Spinal cord (tissue), 9 donors: ENCODE measurements at regions not wholly inside any gene's neighbourhood (a gene's known extent, or its start where the extent isn't known, plus 50 kb on each side); places are given as distances from the start of the nearest gene placed in this dataset.

ENCODE experiments used
- DNase-seq, 6 donors: peaks; one replicate each; pipeline versions ENCODE4 v3.0.0 to v3.0.0-alpha.2; 2013 to 2015; ENCODE audit warnings: low spot score in 6 of 6, low read depth in 4 of 6
- H3K27ac ChIP-seq: one replicate; pipeline ENCODE4 v1.5.1; 2013; ENCODE audit warnings: low read depth, low read length, control low read depth
- H3K27me3 ChIP-seq: one replicate; pipeline ENCODE4 v1.6.1; 2013; ENCODE audit warnings: low read length; ENCODE audit not compliant: control insufficient read depth, insufficient read depth
- H3K36me3 ChIP-seq: one replicate; pipeline ENCODE4 v1.6.1; 2013; ENCODE audit warnings: low read length; ENCODE audit not compliant: control insufficient read depth, insufficient read depth
- H3K4me1 ChIP-seq: one replicate; pipeline ENCODE4 v1.6.1; 2013; ENCODE audit warnings: low read length; ENCODE audit not compliant: control insufficient read depth, insufficient read depth
- H3K4me3 ChIP-seq: one replicate; pipeline ENCODE4 v1.5.1; 2013; ENCODE audit warnings: low read depth, low read length, control low read depth
- H3K9me3 ChIP-seq: one replicate; pipeline ENCODE4 v1.6.1; 2013; ENCODE audit warnings: low read length; ENCODE audit not compliant: control insufficient read depth, insufficient read depth
- WGBS: methylation state at CpG from one replicate; pipeline ENCODE4 v1.1.5; 2013; ENCODE audit warnings: missing lambda C conversion rate; ENCODE audit not compliant: insufficient coverage; 5-methylcytosine and 5-hydroxymethylcytosine counted together
- donor health status: healthy.

- Histone ChIP-seq H3K4me1 (no peaks in the 10 kb centered on the region), H3K36me3 (no peaks in the 10 kb centered on the region), H3K4me3 (no peak overlapping the region), H3K27ac (no peak overlapping the region), H3K9me3 (peaks cover 2% of the 10 kb centered on the region), H3K27me3 (no peaks in the 10 kb centered on the region)
- no peak for DNase-seq
- no CpG with 5 or more reads among the region's 3 CpGs for WGBS
Observed at GRCh38 chr7:11970132-11970531, 138.1 kb upstream of the THSD7A start.

- no peak overlapping the region for H3K27ac ChIP-seq
- no peak for DNase-seq
Observed at GRCh38 chr7:11985376-11985775, 153.4 kb upstream of the THSD7A start.

GRCh38 chr7:11985971-11986370, 154.0 kb upstream of the THSD7A start:
- H3K4me3 ChIP-seq: no peak overlapping the region
- H3K4me1 ChIP-seq: no peaks in the 10 kb centered on the region
- 84% methylated on average over 2 of the region's 3 CpGs for whole genome bisulfite sequencing
- no peak for DNase-seq
- H3K36me3 ChIP-seq: no peaks in the 10 kb centered on the region
- H3K27ac ChIP-seq: no peak overlapping the region
- H3K27me3 ChIP-seq: no peaks in the 10 kb centered on the region
- no peaks in the 10 kb centered on the region for H3K9me3 ChIP-seq

More at GRCh38 chr7:11985376-11985775, 153.4 kb upstream of the THSD7A start:
- Histone ChIP-seq H3K27me3 (no peaks in the 10 kb centered on the region), H3K4me1 (no peaks in the 10 kb centered on the region), H3K4me3 (no peak overlapping the region), H3K9me3 (no peaks in the 10 kb centered on the region), H3K36me3 (no peaks in the 10 kb centered on the region)

GRCh38 chr7:11988186-11988585, 156.2 kb upstream of the THSD7A start:
- no peak overlapping the region for H3K4me3 ChIP-seq
- DNase-seq: no peak
- H3K4me1 ChIP-seq: no peaks in the 10 kb centered on the region
- no peaks in the 10 kb centered on the region for H3K36me3 ChIP-seq
- no peaks in the 10 kb centered on the region for H3K27me3 ChIP-seq
- H3K27ac ChIP-seq: no peak overlapping the region
- H3K9me3 ChIP-seq: no peaks in the 10 kb centered on the region
- no CpG with 5 or more reads among the region's 1 CpG for WGBS

- Histone ChIP-seq H3K27me3 (no peaks in the 10 kb centered on the region), H3K4me1 (no peaks in the 10 kb centered on the region), H3K27ac (no peak overlapping the region), H3K9me3 (no peaks in the 10 kb centered on the region), H3K4me3 (no peak overlapping the region), H3K36me3 (no peaks in the 10 kb centered on the region)
- DNase-seq: no peak
- WGBS: no CpG with 5 or more reads among the region's 1 CpG
Observed at GRCh38 chr7:12002428-12002827, 170.4 kb upstream of the THSD7A start.

GRCh38 chr7:12004581-12004980, 172.6 kb upstream of the THSD7A start:
- peak in 2 of 6 donors; percentile 40 to 52 for DNase-seq
- Histone ChIP-seq H3K4me3 (no peak overlapping the region), H3K4me1 (no peaks in the 10 kb centered on the region), H3K36me3 (no peaks in the 10 kb centered on the region), H3K9me3 (no peaks in the 10 kb centered on the region), H3K27me3 (no peaks in the 10 kb centered on the region), H3K27ac (no peak overlapping the region)
- WGBS: 25% methylated on average over 2 of the region's 5 CpGs

GRCh38 chr7:12007576-12007975, 175.6 kb upstream of the THSD7A start:
- no peak overlapping the region for H3K27ac ChIP-seq
- no peaks in the 10 kb centered on the region for H3K9me3 ChIP-seq
- DNase-seq: peak in 1 of 6 donors; percentile 67
- H3K4me1 ChIP-seq: no peaks in the 10 kb centered on the region
- WGBS: no CpG with 5 or more reads among the region's 2 CpGs
- no peaks in the 10 kb centered on the region for H3K36me3 ChIP-seq
- no peaks in the 10 kb centered on the region for H3K27me3 ChIP-seq
- H3K4me3 ChIP-seq: no peak overlapping the region

- peaks cover 2% of the 10 kb centered on the region for H3K9me3 ChIP-seq
- no peak overlapping the region for H3K4me3 ChIP-seq
- H3K27ac ChIP-seq: no peak overlapping the region
- no CpG with 5 or more reads among the region's 1 CpG for WGBS
- DNase-seq: no peak
- no peaks in the 10 kb centered on the region for H3K27me3 ChIP-seq
- H3K4me1 ChIP-seq: no peaks in the 10 kb centered on the region
- H3K36me3 ChIP-seq: no peaks in the 10 kb centered on the region
Observed at GRCh38 chr7:12013983-12014382, 182.0 kb upstream of the THSD7A start.

- no peak overlapping the region for H3K27ac ChIP-seq
- H3K4me1 ChIP-seq: no peaks in the 10 kb centered on the region
- no peak for DNase-seq
- WGBS: no CpG with 5 or more reads among the region's 1 CpG
- H3K9me3 ChIP-seq: peaks cover 2% of the 10 kb centered on the region
- H3K36me3 ChIP-seq: no peaks in the 10 kb centered on the region
- no peak overlapping the region for H3K4me3 ChIP-seq
- no peaks in the 10 kb centered on the region for H3K27me3 ChIP-seq
Observed at GRCh38 chr7:12016439-12016838, 184.4 kb upstream of the THSD7A start.

- Histone ChIP-seq H3K27ac (no peak overlapping the region), H3K4me3 (no peak overlapping the region), H3K36me3 (no peaks in the 10 kb centered on the region), H3K9me3 (peaks cover 2% of the 10 kb centered on the region), H3K4me1 (no peaks in the 10 kb centered on the region), H3K27me3 (no peaks in the 10 kb centered on the region)
- WGBS: no CpG with 5 or more reads among the region's 1 CpG
- DNase-seq: peak in 2 of 6 donors; percentile 17 to 18
Observed at GRCh38 chr7:12017046-12017445, 185.0 kb upstream of the THSD7A start.
